Left lung (tissue), 4 donors: ENCODE measurements at regions not wholly inside any gene's neighbourhood (a gene's known extent, or its start where the extent isn't known, plus 50 kb on each side); places are given as distances from the start of the nearest gene placed in this dataset.

Source experiments
- ATAC-seq: fragments of 200-7000 bp; cut with Tn5 transposase; one replicate; pipeline ENCODE4 v1.9.1; 2020; ENCODE audit warnings: moderate library complexity
- DNase-seq, 4 donors: peaks; one replicate each; pipeline ENCODE4 v3.0.0-alpha.2; 2013 to 2020
- H3K27ac ChIP-seq, 2 donors: fragments of 200-600 bp; sonication (generic) in 1 of 2; one replicate each; pipeline versions ENCODE4 v1.5.0 to v1.8.0; 2020 to 2021
- H3K27me3 ChIP-seq, 2 donors: fragments of 200-600 bp; sonication (generic) in 1 of 2; one replicate each; pipeline versions ENCODE4 v1.5.0 to v1.8.0; 2020 to 2021
- H3K36me3 ChIP-seq, 2 donors: fragments of 200-600 bp; sonication (generic) in 1 of 2; one replicate each; pipeline versions ENCODE4 v1.5.0 to v1.8.0; 2020 to 2021
- H3K4me1 ChIP-seq, 2 donors: fragments of 200-600 bp; one replicate each; pipeline ENCODE4 v1.8.0; 2021
- H3K4me3 ChIP-seq, 2 donors: fragments of 200-600 bp; sonication (generic) in 1 of 2; one replicate each; pipeline versions ENCODE4 v1.5.0 to v1.8.0; 2020 to 2021; ENCODE audit warnings: mild to moderate bottlenecking in 1 of 2
- H3K9me3 ChIP-seq, 2 donors: fragments of 200-600 bp; sonication (generic) in 1 of 2; one replicate each; pipeline versions ENCODE4 v1.5.0 to v1.8.0; 2020 to 2021
- intact Hi-C, 2 donors: fragments of 100-400 bp; cut with DNase I; formaldehyde crosslinking; loops; one replicate each; pipeline versions ENCODE4 v1.11.2 to v1.14.2; 2022
- TF ChIP-seq, protein P1 (sequence below), 2 donors: fragments of 200-600 bp; sonication (generic) in 1 of 2; IDR thresholded peaks; one replicate each; pipeline versions ENCODE4 v1.5.0 to v1.8.0; 2021; ENCODE audit warnings: antibody characterized with exemption in 2 of 2
- donor health status: DM: no; HTN: yes; CAD: no.
- donor health status: DM: no; HTN: no; CAD: no.

DNA sequence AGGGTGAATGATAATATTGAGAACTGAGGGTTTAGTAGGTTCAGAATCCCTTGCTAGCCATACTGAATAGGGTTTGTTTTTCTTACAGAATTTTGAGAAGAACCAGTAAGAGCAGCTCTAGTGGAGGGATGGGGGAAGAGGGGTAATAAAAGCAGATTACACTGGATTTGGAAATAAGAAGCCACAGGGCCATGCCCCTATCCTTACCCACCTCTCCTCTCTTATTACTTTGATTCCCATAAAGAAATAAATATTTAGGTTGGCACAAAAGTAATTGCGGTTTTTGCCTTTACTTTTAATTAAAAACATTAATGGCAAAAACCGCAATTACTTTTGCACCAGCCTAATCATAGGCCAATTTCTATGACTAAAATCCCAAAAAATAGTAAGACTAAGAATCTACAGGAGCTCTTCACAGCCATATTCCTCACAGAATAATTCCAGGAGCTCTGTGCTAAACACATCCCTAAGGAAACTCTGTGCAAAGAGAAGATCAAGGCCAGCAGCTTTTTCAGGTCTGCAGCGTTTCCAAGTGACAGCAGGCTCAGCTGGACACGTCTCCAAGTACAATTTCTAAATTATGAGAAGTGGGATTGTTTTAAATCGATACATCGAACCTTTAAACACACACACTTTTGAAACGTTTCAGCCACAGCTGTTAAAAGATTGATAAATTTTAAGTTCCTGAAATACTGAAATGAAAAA, 58.4 kb upstream of the RTN4 start:
- no peak overlapping the region for H3K27ac ChIP-seq
- H3K9me3 ChIP-seq, result no peaks in the 10 kb centered on the region
- intact Hi-C loops, result no loop called here
- H3K36me3 ChIP-seq, result no peaks in the 10 kb centered on the region
- H3K4me3 ChIP-seq, result no peak overlapping the region
- ATAC-seq (no peak), DNase-seq (no peak)
- TF ChIP-seq, protein P1, sequence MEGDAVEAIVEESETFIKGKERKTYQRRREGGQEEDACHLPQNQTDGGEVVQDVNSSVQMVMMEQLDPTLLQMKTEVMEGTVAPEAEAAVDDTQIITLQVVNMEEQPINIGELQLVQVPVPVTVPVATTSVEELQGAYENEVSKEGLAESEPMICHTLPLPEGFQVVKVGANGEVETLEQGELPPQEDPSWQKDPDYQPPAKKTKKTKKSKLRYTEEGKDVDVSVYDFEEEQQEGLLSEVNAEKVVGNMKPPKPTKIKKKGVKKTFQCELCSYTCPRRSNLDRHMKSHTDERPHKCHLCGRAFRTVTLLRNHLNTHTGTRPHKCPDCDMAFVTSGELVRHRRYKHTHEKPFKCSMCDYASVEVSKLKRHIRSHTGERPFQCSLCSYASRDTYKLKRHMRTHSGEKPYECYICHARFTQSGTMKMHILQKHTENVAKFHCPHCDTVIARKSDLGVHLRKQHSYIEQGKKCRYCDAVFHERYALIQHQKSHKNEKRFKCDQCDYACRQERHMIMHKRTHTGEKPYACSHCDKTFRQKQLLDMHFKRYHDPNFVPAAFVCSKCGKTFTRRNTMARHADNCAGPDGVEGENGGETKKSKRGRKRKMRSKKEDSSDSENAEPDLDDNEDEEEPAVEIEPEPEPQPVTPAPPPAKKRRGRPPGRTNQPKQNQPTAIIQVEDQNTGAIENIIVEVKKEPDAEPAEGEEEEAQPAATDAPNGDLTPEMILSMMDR (IDR thresholded peaks at IDR 0.05), result no peak
- peaks cover 15 to 32% of the 10 kb centered on the region in 2 donors for H3K4me1 ChIP-seq
- no peaks in the 10 kb centered on the region for H3K27me3 ChIP-seq

DNA sequence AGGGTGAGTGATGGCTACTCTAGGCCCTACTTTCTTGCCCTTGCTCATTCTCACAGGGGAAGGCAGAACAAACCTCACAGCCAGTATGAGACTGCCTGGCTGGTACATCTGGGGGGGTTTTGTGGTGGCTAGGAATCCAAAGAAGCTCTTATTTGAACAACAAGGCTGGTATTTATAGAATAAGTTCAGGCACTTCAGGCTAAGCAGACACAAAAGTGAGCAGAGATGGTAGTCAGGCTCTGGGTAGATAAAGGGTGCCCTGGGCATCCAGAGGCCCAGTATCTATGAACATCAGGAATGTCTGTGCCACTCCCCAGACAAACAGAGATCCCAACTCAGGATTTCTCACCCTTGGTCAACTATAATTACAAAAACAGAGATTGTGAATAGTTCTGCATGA, 57.2 kb upstream of the RTN4 start:
- Histone ChIP-seq H3K27me3 (no peaks in the 10 kb centered on the region), H3K4me1 (peaks cover 7 to 33% of the 10 kb centered on the region in 2 donors)

DNA sequence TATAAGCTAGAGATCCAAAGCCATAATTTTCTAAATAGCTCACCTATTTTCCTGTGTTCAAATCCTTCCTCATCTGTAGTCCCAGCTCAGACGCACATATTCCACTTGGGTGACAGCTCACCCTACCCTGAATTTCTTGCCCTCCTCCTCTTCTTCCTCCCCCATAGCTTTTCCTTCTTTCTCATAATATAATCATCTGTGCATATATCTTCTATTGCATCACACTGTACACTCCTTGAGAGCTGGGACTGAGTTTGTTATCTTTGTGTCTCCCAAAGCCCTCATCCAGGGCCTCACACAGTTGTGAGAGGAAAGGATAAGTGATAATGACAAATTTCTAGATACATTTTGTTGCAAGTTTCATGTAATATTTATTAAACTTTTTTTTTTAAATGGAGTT, 55.9 kb upstream of the RTN4 start:
- Histone ChIP-seq H3K9me3 (no peaks in the 10 kb centered on the region), H3K4me3 (no peak overlapping the region), H3K27ac (no peak overlapping the region), H3K36me3 (no peaks in the 10 kb centered on the region), H3K27me3 (no peaks in the 10 kb centered on the region), H3K4me1 (peaks cover 0 to 33% of the 10 kb centered on the region in 2 donors)
- no peak for DNase-seq
- TF ChIP-seq, protein P1 (IDR thresholded peaks at IDR 0.05), result no peak
- intact Hi-C loops, result no loop called here
- ATAC-seq, result no peak

More for the DNA sequence above, 57.2 kb upstream of the RTN4 start:
- TF ChIP-seq, protein P1 (IDR thresholded peaks at IDR 0.05), result no peak
- DNase-seq (no peak), ATAC-seq (no peak)
- H3K4me3 ChIP-seq, result no peak overlapping the region
- no peaks in the 10 kb centered on the region for H3K9me3 ChIP-seq
- H3K27ac ChIP-seq, result no peak overlapping the region
- H3K36me3 ChIP-seq, result no peaks in the 10 kb centered on the region
- intact Hi-C loops, result no loop called here

DNA sequence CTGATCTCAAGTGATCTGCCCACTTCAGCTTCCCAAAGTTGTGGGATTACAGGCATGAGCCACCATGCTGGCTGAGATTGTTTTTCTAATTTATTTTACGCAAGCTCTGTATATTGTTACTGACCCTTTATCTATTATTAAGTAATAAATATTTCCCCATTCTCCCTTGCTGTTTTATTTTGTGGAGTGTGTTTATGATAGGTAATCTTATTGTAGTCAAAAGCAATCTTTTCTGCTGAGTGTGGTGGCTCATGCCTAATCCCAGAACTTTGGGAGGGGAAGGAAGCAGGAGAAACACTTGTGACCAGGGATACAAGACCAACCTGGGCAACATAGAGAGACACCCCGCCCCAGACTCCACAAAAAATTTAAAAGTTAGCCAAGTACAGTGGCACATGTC, 55.2 kb upstream of the RTN4 start:
- no peak overlapping the region for H3K27ac ChIP-seq
- H3K9me3 ChIP-seq, result no peaks in the 10 kb centered on the region
- intact Hi-C loops, result no loop called here
- no peaks in the 10 kb centered on the region for H3K36me3 ChIP-seq
- peaks cover 1 to 38% of the 10 kb centered on the region in 2 donors for H3K4me1 ChIP-seq
- ATAC-seq (no peak), DNase-seq (no peak)
- TF ChIP-seq, protein P1 (IDR thresholded peaks at IDR 0.05), result no peak
- H3K27me3 ChIP-seq, result no peaks in the 10 kb centered on the region
- H3K4me3 ChIP-seq, result no peak overlapping the region

DNA sequence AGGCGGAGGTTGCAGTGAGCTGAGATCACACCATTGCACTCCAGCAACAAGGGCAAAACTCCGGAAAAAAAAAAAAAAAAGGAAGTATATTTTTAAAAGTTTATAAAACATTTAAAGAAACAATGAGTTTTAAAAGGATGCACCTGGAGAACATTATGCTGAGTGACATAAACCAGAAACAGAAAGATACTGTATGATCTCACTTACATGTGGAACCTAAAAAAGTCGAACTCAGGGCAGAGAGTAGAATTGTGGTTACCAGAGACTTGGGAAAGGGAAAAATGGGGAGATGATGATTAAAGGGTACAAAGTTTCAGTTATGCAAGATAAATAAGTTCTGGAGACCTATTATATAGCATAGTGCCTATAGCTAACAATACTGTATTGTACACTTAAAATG, 52.8 kb upstream of the RTN4 start:
- peaks cover 5 to 51% of the 10 kb centered on the region in 2 donors for H3K4me1 ChIP-seq
- H3K27me3 ChIP-seq, result no peaks in the 10 kb centered on the region
- no peaks in the 10 kb centered on the region for H3K36me3 ChIP-seq
- DNase-seq (no peak), ATAC-seq (no peak)
- no peak overlapping the region for H3K27ac ChIP-seq
- H3K4me3 ChIP-seq, result no peak overlapping the region
- no peaks in the 10 kb centered on the region for H3K9me3 ChIP-seq
- intact Hi-C loops, result no loop called here
- TF ChIP-seq, protein P1 (IDR thresholded peaks at IDR 0.05), result no peak
